ENCODE measurements at regions not wholly inside any gene's neighbourhood (a gene's known extent, or its start where the extent isn't known, plus 50 kb on each side); places are given as distances from the start of the nearest gene placed in this dataset.

GRCh38 chr7:10355816-10356215, 617.9 kb upstream of the PHF14 start:
- no peak overlapping the region for H4K91ac ChIP-seq (ENCODE audit: insufficient read length, low read depth, low read length)
- no peak overlapping the region for H3K27ac ChIP-seq (ENCODE audit: insufficient read length, low read depth, low read length)
- H3K18ac ChIP-seq (ENCODE audit: insufficient read length, low read depth, low read length), result no peak overlapping the region
- no peak overlapping the region for H4K8ac ChIP-seq (replicated peaks; ENCODE audit: insufficient read length, low read depth, low read length)
- no peak overlapping the region for H3K4ac ChIP-seq (ENCODE audit: low read depth, low read length)
- no peaks in the 10 kb centered on the region for H3K9me3 ChIP-seq (ENCODE audit: control insufficient read depth, low read depth, low read length)
- no peak overlapping the region for H2AFZ ChIP-seq (ENCODE audit: low read length)
- no peak overlapping the region for H3K56ac ChIP-seq (ENCODE audit: insufficient read length, low read depth, low read length)
- no peak overlapping the region for H4K5ac ChIP-seq (ENCODE audit: insufficient read length, low read depth, low read length)
- Mint-ChIP-seq H3K36me3 (ENCODE audit: insufficient read depth in 1 of 3, low read depth in 3 of 3) (peaks cover 3 to 7% (median 4%) of the 10 kb centered on the region in 3 experiments; a peak in 3 of 7 replicates), H3K27ac (no peak overlapping the region), H3K4me1 (no peaks in the 10 kb centered on the region), H3K4me3 (no peak overlapping the region), H3K9me3 (peaks cover 11 to 13% of the 10 kb centered on the region in 2 experiments; a peak in 4 of 5 replicates), H3K27me3 (ENCODE audit: low read depth) (no peaks in the 10 kb centered on the region)
- H3K23me2 ChIP-seq (ENCODE audit: insufficient read length, low read depth, low read length, poor library complexity, severe bottlenecking), result no peaks in the 10 kb centered on the region
- no peak overlapping the region for H3K14ac ChIP-seq (ENCODE audit: insufficient read depth, low read length)
- no CpG with 5 or more reads among the region's 2 CpGs for WGBS (ENCODE audit: extremely low coverage, insufficient read length, low lambda C conversion rate)
- no peaks in the 10 kb centered on the region for H3K27me3 ChIP-seq (ENCODE audit: insufficient read depth, low read length)
- no peak overlapping the region for H2BK12ac ChIP-seq (ENCODE audit: insufficient read length, low read depth, low read length)
- H3K9ac ChIP-seq (ENCODE audit: extremely low read depth, insufficient read length, low read length), result no peak overlapping the region
- H3K4me2 ChIP-seq (ENCODE audit: insufficient read depth, insufficient read length, low read length), result no peak overlapping the region
- H4K20me1 ChIP-seq (ENCODE audit: control insufficient read depth, insufficient read depth, insufficient read length), result no peaks in the 10 kb centered on the region
- H3K4me1 ChIP-seq (ENCODE audit: insufficient read depth, low read length), result no peaks in the 10 kb centered on the region
- no peak overlapping the region for H2BK5ac ChIP-seq (ENCODE audit: insufficient read length, low read length)
- no peak for DNase-seq
- no peaks in the 10 kb centered on the region for H3K79me1 ChIP-seq (ENCODE audit: insufficient read depth, low read depth, low read length, poor library complexity, severe bottlenecking)
- TF ChIP-seq CTCF (conservative IDR thresholded peaks at IDR 0.05), result no peak
- H3K23ac ChIP-seq (ENCODE audit: insufficient read length, low read depth, low read length), result no peak overlapping the region
- H3T11ph ChIP-seq (ENCODE audit: low read length), result no peak overlapping the region
- H3K79me2 ChIP-seq (ENCODE audit: insufficient read depth, low read length), result no peaks in the 10 kb centered on the region
- no peak overlapping the region for H2AK5ac ChIP-seq (ENCODE audit: insufficient read length, low read length)
- no peak overlapping the region for H2BK20ac ChIP-seq (ENCODE audit: low read depth, low read length, poor library complexity, severe bottlenecking)
- no peak overlapping the region for H2BK120ac ChIP-seq (ENCODE audit: low read depth, low read length, poor library complexity, severe bottlenecking)
- no peak overlapping the region for H2BK15ac ChIP-seq (ENCODE audit: low read depth, low read length)

All from H9 (cell line).